HUES48 (cell line): ENCODE measurements at regions not wholly inside any gene's neighbourhood (a gene's known extent, or its start where the extent isn't known, plus 50 kb on each side); places are given as distances from the start of the nearest gene placed in this dataset.
"Not testable (repeated sequence)": the region's sequence is repeated elsewhere in the genome, so short reads cannot be mapped to it uniquely, and the experiment has no call there.

Experiments
- H3K27ac ChIP-seq: one replicate; pipeline ENCODE4 v1.7.0; 2013; ENCODE audit warnings: low read depth, low read length, inconsistent platforms
- H3K27me3 ChIP-seq: 2 replicates; pipeline ENCODE4 v1.6.1; 2013; ENCODE audit warnings: mild to moderate bottlenecking, low read length; ENCODE audit not compliant: control insufficient read depth, insufficient read depth
- H3K36me3 ChIP-seq: 2 replicates; pipeline ENCODE4 v1.6.1; 2013; ENCODE audit warnings: low read length; ENCODE audit not compliant: control insufficient read depth, insufficient read depth
- H3K4me1 ChIP-seq: 2 replicates; pipeline ENCODE4 v1.6.1; 2013; ENCODE audit warnings: mild to moderate bottlenecking, low read length; ENCODE audit not compliant: control insufficient read depth, insufficient read depth
- H3K4me3 ChIP-seq: 2 replicates; pipeline ENCODE4 v1.5.1; 2013; ENCODE audit warnings: mild to moderate bottlenecking, low read depth, low read length
- H3K9ac ChIP-seq: 2 replicates; pipeline ENCODE4 v1.6.1; 2013; ENCODE audit warnings: mild to moderate bottlenecking, low read depth, low read length, moderate library complexity
- H3K9me3 ChIP-seq: 2 replicates; pipeline ENCODE4 v1.6.1; 2013; ENCODE audit warnings: low read length; ENCODE audit not compliant: control insufficient read depth, insufficient read depth

DNA sequence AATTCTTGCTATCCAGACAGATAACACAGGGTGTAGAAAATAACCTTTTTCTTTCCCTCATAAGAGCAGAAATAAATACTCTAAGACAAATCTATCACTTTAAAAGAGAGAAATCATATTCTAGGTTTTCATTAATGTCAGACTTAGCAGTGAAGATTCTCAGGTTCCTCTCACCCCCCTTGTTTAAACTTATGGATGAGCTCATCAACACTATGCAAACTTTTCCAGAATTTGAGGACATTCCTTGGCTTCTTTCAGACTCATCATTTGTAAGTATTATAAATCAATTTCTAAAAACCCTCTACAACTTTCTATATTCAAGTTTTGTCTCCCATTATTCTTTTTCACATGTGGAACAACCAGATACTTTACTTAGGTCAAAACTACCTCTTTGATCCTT, 374.9 kb upstream of the TRPC7 start:
- no peaks in the 10 kb centered on the region for H3K36me3 ChIP-seq
- H3K27me3 ChIP-seq = no peaks in the 10 kb centered on the region
- no peak overlapping the region for H3K4me3 ChIP-seq
- H3K27ac ChIP-seq = no peak overlapping the region
- H3K9ac ChIP-seq = no peak overlapping the region
- H3K4me1 ChIP-seq = no peaks in the 10 kb centered on the region
- H3K9me3 ChIP-seq = peaks cover 35% of the 10 kb centered on the region

DNA sequence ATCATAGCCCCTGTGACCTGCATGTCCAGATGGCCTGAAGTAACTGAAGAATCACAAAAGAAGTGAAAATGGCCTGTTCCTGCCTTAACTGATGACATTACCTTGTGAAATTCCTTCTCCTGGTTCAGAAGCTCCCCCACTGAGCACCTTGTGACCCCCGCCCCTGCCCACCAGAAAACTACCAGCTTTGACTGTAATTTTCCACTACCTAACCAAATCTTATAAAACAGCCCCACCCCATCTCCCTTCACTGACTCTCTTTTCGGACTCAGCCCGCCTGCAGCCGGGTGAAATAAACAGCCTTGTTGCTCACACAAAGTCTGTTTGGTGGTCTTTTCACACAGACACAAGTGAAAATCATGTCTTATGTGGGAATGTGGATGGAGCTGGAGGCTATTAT, 373.9 kb upstream of the TRPC7 start:
- not testable (repeated sequence) for H3K27me3 ChIP-seq, H3K9ac ChIP-seq, H3K36me3 ChIP-seq, H3K4me1 ChIP-seq, H3K4me3 ChIP-seq
- Histone ChIP-seq H3K27ac (peak overlapping the region; percentile 26), H3K9me3 (peaks cover 30% of the 10 kb centered on the region)

DNA sequence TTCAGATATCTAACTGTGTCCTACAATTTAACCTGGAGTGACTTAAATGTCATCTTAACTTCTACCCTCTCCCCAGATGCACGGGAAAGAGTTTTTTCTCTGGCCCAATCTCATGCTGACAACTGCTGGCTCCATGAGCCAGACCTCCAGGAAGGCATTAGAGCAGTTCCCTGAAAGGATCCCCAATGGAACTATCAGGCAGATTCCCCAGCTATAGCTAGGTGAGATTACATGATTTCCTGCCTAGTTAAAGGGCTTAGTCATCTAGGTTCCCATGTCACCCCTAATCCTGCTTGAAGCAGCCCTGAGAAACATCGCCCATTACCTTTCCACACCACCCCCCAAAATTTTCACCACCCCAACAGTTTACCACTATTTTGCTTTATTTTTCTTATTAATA, 373.5 kb upstream of the TRPC7 start:
- H3K27me3 ChIP-seq = no peaks in the 10 kb centered on the region
- no peaks in the 10 kb centered on the region for H3K36me3 ChIP-seq
- peaks cover 25% of the 10 kb centered on the region for H3K9me3 ChIP-seq
- H3K4me3 ChIP-seq = no peak overlapping the region
- H3K4me1 ChIP-seq = no peaks in the 10 kb centered on the region
- peak overlapping the region; percentile 47 for H3K27ac ChIP-seq
- H3K9ac ChIP-seq = no peak overlapping the region

DNA sequence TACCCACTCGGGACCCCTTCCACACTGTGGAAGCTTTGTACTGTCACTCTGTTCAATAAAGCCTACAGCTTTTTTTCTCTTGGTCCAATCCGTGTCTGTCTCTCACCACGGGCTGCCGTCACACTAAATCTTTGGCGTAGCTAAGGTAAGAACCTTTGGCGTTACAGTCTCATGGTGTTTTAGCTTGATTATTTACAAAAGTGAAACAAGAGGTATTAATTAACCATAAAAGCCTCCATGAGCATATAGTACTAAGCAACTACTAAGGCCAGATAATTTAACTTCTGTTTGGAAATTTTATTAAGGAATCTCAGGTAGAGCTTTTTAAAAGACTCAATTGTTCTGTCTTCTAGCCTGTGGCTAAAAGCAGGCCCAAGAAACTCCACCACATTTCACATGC, 370.7 kb upstream of the TRPC7 start:
- no peak overlapping the region for H3K27ac ChIP-seq
- H3K4me3 ChIP-seq = no peak overlapping the region
- H3K27me3 ChIP-seq = no peaks in the 10 kb centered on the region
- no peaks in the 10 kb centered on the region for H3K36me3 ChIP-seq
- H3K9me3 ChIP-seq = peaks cover 7% of the 10 kb centered on the region
- no peak overlapping the region for H3K9ac ChIP-seq
- no peaks in the 10 kb centered on the region for H3K4me1 ChIP-seq

DNA sequence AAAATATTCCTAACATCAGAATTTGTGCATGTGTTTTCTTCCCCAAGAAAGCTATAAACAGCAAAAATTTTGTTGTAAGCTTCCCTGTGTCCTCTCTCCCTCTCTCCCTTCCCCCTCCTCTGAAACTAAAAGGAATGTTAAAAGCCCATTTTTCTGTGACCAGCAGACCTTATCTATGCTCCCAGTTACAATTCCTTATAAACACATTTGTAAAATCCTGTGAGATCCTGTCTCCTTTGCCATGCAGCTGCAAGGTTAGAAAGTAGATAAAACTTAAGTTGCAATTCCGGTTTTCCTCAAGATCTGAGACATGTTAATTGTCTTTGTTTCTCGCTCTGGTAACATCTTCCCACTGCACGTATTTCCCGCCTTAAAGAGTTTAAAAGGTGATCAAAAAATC, 370.3 kb upstream of the TRPC7 start:
- H3K4me3 ChIP-seq, H3K9me3 ChIP-seq, H3K36me3 ChIP-seq, H3K4me1 ChIP-seq, H3K9ac ChIP-seq, H3K27ac ChIP-seq, H3K27me3 ChIP-seq: not testable (repeated sequence)

DNA sequence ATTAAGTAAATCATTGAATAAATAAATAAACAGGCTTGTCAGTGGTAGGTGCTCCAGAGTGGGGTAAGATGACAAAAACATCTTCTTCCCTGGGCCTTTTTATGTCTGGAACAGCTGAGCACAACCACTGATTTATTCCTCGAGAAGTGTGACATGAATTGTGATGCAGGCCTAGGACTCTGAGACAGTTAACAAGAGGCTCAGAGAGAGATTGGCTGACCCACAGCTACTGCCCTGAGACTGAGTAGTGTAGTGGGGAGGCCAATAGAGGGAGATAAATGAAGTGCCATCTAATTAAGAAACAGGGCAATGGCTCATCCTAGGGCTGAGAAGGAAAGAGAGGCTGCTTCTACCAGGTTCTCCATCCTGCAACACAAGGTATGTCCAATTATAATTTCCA, 369.3 kb upstream of the TRPC7 start:
- Histone ChIP-seq H3K36me3 (no peaks in the 10 kb centered on the region), H3K9ac (no peak overlapping the region), H3K27ac (no peak overlapping the region), H3K4me1 (no peaks in the 10 kb centered on the region), H3K27me3 (no peaks in the 10 kb centered on the region), H3K9me3 (peaks cover 7% of the 10 kb centered on the region), H3K4me3 (no peak overlapping the region)

DNA sequence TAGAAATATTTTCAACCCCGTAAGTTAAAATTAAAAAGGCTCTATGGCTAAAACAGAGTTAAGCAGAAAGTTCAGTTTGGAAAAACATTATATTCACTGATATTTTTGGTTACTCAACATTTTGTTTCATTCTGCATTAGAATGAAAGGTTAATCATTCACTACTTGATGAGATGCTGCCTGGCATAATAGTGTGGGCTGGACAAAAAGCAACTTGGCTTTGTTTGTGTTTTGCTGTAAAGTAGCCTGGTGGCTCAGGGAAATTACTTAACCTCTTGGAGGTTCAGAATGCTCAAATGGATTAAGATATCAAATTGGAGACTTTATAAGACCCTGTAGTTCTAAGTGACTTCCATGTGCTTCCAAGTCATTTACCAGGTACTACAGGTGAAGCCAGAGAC, 367.4 kb upstream of the TRPC7 start:
- no peaks in the 10 kb centered on the region for H3K4me1 ChIP-seq
- H3K27ac ChIP-seq = no peak overlapping the region
- no peak overlapping the region for H3K9ac ChIP-seq
- no peaks in the 10 kb centered on the region for H3K9me3 ChIP-seq
- H3K27me3 ChIP-seq = no peaks in the 10 kb centered on the region
- H3K4me3 ChIP-seq = no peak overlapping the region
- H3K36me3 ChIP-seq = no peaks in the 10 kb centered on the region

DNA sequence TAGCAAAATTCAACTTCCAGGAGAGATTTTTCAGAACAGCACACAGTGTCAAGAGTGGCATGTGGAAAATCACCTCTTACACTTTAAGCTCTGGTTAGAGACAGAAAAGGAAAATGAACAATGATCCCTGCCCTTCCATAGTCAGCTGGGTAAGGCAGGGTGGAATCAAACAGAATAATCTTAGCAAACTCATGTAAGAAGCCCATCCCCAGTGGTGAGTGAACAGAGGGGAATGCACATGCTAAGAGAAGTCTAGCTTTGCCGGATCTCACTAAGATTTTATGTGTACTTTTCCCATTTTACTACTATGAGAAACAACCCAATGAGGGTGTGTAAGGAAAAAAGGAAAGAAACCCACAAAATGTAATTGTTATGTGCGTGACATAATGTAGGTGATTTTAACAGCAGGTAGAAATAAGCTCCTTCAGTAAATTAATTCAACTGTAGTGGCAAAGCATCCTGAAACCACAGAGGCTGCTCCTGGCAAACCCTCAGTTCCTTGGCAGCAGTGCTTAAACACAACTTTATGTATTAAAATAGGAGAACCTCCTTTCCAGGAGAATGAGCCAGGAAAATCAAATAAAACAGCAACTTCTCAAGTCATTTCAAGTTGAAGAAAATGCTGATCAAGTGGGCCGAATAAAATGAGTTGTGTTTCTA, 366.0 kb upstream of the TRPC7 start:
- Histone ChIP-seq H3K27ac (no peak overlapping the region), H3K4me3 (no peak overlapping the region), H3K4me1 (no peaks in the 10 kb centered on the region), H3K36me3 (no peaks in the 10 kb centered on the region), H3K9ac (no peak overlapping the region), H3K9me3 (no peaks in the 10 kb centered on the region), H3K27me3 (no peaks in the 10 kb centered on the region)

DNA sequence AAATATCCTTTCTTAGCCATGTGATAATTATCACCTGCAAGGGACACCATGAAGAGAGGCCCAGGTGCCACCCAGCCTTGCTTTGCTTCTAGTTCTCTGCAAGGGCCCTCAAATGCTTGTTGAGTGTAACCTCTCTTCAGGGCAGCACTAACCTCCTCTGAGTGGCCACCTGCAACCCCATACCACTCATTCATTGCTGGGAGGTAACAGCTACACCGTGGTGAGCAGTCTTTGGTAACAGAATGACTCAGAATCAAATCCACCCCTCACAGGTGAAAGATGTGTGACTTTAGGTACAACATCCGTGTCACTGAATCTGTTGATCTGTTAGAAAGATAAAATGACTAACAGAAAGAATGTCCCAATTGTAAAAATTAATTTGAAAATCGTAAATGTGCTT, 365.1 kb upstream of the TRPC7 start:
- Histone ChIP-seq H3K9ac (no peak overlapping the region), H3K9me3 (no peaks in the 10 kb centered on the region), H3K4me1 (no peaks in the 10 kb centered on the region), H3K27me3 (no peaks in the 10 kb centered on the region), H3K36me3 (no peaks in the 10 kb centered on the region), H3K4me3 (no peak overlapping the region), H3K27ac (peak overlapping the region; percentile 47)

DNA sequence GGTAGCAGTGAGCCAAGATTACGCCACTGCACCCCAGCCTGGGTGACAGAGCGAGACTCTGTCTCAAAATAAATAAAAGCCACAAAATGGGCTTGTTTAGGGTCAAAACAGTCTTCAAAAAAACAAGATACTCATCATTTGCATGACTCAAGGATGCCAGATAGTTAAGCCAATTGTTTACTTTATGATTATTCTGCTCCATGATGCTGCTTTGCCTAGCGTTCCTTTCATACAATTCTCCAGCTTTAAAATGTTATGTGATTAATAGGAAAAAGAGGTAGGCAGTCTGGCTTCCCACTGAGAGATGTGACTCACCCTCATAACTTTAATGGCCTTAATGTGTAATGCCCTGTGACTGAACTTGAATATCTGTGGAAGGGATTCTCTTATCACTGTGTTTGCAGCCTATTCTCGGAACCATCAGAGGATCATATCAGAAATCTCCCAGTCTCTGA, 364.6 kb upstream of the TRPC7 start:
- H3K27ac ChIP-seq = peak overlapping the region; percentile 47
- no peak overlapping the region for H3K9ac ChIP-seq
- no peaks in the 10 kb centered on the region for H3K4me1 ChIP-seq
- no peaks in the 10 kb centered on the region for H3K9me3 ChIP-seq
- H3K4me3 ChIP-seq = no peak overlapping the region
- no peaks in the 10 kb centered on the region for H3K36me3 ChIP-seq
- no peaks in the 10 kb centered on the region for H3K27me3 ChIP-seq

DNA sequence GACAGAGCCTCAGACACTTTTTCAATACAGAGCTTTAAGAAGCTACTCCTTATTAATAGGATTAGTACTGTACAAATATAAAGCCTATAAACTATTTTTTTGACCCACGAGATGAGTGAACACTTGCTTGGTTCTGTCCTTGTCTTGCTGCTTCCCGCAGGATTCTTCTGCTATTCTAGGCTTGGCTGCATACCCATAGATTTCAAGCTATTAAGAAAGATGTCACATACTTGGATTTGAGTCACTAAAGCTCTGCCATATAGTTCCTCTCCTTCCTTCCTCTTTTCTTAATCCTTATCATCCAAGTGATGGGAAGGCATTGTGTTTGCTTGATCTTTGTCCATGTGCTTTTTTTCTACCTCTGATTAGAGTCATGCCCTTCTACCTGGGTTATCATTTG, 361.2 kb upstream of the TRPC7 start:
- Histone ChIP-seq H3K36me3 (no peaks in the 10 kb centered on the region), H3K4me3 (no peak overlapping the region), H3K9ac (no peak overlapping the region), H3K27ac (no peak overlapping the region), H3K9me3 (no peaks in the 10 kb centered on the region), H3K4me1 (no peaks in the 10 kb centered on the region), H3K27me3 (no peaks in the 10 kb centered on the region)

DNA sequence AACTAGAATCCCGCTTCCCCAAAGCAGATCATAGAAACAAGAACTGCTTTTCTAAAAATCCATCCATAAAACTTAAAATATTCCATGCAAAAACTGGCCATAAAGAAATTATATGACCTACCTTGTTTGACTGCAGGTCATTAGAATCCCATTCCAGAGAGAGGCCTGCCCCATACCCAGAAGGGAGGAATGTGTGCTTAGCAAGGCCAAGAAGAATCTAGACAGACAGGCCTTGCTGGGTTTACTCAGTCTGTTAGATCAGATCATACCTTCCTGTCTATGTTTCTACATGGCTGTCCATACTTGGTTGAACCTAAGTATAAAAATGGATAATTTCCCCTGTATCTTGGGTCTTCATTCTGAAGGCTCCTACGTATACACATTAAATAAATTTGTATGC, 358.8 kb upstream of the TRPC7 start:
- Histone ChIP-seq H3K4me1 (no peaks in the 10 kb centered on the region), H3K4me3 (no peak overlapping the region), H3K9ac (no peak overlapping the region), H3K27me3 (no peaks in the 10 kb centered on the region), H3K36me3 (no peaks in the 10 kb centered on the region), H3K27ac (no peak overlapping the region), H3K9me3 (no peaks in the 10 kb centered on the region)
